Muscle layer of duodenum (tissue), 2 donors: ENCODE measurements at regions not wholly inside any gene's neighbourhood (a gene's known extent, or its start where the extent isn't known, plus 50 kb on each side); places are given as distances from the start of the nearest gene placed in this dataset.
"Not testable (repeated sequence)": the region's sequence is repeated elsewhere in the genome, so short reads cannot be mapped to it uniquely, and the experiment has no call there.

Experiments
- H3K27ac ChIP-seq: one replicate; pipeline ENCODE4 v1.7.0; 2013; ENCODE audit warnings: mild to moderate bottlenecking, low read length
- H3K27me3 ChIP-seq: one replicate; pipeline ENCODE4 v1.7.0; 2013; ENCODE audit warnings: low read depth, mild to moderate bottlenecking, control low read depth, low read length
- H3K36me3 ChIP-seq, 2 donors: one replicate each; pipeline ENCODE4 v1.7.0; 2013; ENCODE audit warnings: low read length in 2 of 2, control low read depth in 1 of 2, mild to moderate bottlenecking in 1 of 2; ENCODE audit not compliant: insufficient read depth in 2 of 2, control insufficient read depth in 1 of 2
- H3K4me1 ChIP-seq, 2 donors: one replicate each; pipeline ENCODE4 v1.7.0; 2013; ENCODE audit warnings: low read length in 2 of 2, mild to moderate bottlenecking in 2 of 2, control low read depth in 1 of 2, moderate library complexity in 1 of 2; ENCODE audit not compliant: insufficient read depth in 2 of 2, control insufficient read depth in 1 of 2
- H3K4me3 ChIP-seq, 2 donors: one replicate each; pipeline ENCODE4 v1.7.0; 2013; ENCODE audit warnings: low read length in 2 of 2, low read depth in 1 of 2, mild to moderate bottlenecking in 1 of 2
- H3K9me3 ChIP-seq, 2 donors: one replicate each; pipeline ENCODE4 v1.7.0; 2013; ENCODE audit warnings: low read length in 2 of 2, control low read depth in 1 of 2, mild to moderate bottlenecking in 1 of 2; ENCODE audit not compliant: control insufficient read depth in 1 of 2
- donor health status: healthy.

DNA sequence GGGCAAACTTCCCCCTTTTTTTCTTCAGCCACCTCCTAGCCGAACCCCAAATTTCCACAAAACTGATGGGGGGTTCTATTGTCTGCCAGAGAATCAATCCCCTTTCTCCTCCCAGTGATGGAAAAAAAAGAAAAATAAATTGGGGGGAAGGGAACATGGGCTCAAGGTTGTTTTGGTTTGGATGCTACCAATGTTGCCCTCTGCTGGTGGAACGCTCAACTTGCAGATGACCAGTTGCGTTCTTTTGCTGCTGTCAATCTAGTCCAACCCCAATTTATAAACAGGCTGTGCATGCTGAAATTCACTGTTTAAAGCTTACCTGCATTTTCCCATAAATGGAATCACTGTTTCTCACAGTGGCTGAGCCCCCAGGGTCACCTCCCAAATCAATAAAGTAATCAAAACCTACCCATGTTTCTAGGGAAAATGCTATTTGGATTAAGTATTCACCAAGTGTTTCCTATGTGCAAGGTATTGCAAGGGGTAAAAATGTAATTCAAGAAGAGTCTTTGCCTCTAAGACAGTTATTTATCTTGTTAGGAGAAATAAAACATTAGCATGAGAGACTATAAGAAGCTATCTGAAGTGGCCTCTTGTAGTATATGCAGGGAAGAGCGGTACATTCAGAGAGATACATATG lies 116.7 kb upstream of the TMEM164 start:
- Histone ChIP-seq H3K9me3 (no peaks in the 10 kb centered on the region), H3K4me3 (no peak overlapping the region), H3K36me3 (no peaks in the 10 kb centered on the region), H3K4me1 (no peaks in the 10 kb centered on the region), H3K27me3 (no peaks in the 10 kb centered on the region), H3K27ac (no peak overlapping the region)

DNA sequence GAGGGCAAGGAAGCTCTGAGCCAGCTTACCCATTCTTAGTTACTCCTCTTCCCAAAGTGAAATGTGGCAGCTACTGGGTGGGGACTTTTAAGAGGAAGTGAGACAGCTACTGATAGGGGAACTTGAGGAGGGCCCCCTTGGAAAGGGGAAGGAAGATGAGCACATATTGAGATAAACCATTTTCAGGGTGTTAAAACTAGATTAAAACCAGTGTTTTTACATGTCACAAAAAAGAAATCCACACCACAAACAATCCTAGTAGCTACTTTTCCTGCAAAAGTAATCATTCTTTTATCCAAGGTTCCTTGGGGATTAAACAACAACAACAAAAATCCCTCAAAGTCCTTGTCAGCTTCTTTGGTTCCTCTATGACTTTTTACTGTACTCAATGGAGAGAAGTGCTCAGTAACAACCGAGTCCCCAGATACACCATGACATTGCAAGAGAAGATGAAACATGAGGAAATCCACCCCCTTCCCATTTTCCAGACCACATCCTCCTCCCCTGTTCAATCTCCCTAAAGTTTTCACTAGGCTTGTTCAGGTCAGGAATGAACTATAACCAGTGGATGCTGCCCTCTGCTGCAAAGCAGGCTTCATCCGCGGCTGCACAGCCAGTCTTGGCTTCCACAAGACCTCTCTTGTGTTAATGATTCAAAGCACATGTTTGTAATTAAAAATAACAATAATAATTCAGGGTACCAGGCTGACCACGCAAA lies 113.5 kb upstream of the TMEM164 start:
- Histone ChIP-seq H3K4me3 (no peak overlapping the region), H3K27me3 (no peaks in the 10 kb centered on the region), H3K27ac (peak overlapping the region; percentile 8)

DNA sequence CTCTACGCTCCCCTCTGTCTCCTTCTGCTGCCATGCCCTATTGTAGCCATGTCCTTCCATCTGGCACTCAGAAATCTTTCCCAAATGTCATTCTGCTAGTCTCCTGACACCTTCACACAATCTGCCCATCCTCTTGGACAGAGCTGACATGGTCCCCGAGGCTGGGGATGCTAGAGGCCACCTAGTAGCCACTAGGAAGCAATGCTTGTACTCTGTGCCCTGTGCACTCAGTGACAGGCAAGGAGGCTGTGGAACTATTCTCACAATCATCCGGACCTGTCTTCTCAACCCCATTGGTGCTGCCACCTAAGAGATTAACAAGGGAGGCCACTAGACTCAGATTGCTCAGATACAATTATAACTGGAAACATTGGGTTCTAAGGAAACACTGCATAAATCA lies 112.6 kb upstream of the TMEM164 start:
- Histone ChIP-seq H3K27ac (no peak overlapping the region), H3K9me3 (no peaks in the 10 kb centered on the region), H3K4me3 (no peak overlapping the region), H3K27me3 (no peaks in the 10 kb centered on the region), H3K36me3 (no peaks in the 10 kb centered on the region), H3K4me1 (no peaks in the 10 kb centered on the region)

More for the DNA sequence above, 113.5 kb upstream of the TMEM164 start:
- Histone ChIP-seq H3K4me1 (no peaks in the 10 kb centered on the region), H3K36me3 (no peaks in the 10 kb centered on the region), H3K9me3 (no peaks in the 10 kb centered on the region)

DNA sequence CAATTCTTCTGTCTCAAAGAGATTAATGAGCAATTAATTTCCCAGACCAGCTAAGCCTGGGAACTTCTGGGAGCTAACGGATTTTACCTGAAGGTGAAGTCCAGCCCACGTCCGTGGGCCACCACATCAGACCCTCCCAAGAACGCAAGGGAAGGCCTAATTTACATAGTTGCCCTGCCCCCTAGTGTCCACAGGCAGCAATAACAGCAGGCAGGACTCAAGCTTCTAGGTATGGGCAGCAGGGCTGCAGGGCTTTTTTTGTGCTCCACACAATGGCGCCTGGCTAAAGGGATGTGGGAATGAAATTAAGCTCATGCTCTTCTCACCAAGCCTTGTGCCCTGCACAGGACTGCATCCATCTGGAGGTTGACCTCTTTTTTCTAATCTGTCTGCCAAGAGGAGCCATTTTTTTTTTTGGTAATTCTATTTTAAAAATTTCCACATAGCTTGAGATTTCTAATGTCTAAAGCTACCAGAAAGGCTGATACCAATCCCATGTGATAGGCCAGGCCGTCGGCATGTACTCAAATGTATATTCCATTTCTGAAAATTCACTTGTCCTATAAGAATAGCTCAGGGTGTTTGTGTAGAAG lies 111.9 kb upstream of the TMEM164 start:
- H3K4me3 ChIP-seq: no peak overlapping the region
- H3K36me3 ChIP-seq: no peaks in the 10 kb centered on the region
- H3K4me1 ChIP-seq: no peaks in the 10 kb centered on the region
- H3K27me3 ChIP-seq: no peaks in the 10 kb centered on the region
- no peak overlapping the region for H3K27ac ChIP-seq
- no peaks in the 10 kb centered on the region for H3K9me3 ChIP-seq

DNA sequence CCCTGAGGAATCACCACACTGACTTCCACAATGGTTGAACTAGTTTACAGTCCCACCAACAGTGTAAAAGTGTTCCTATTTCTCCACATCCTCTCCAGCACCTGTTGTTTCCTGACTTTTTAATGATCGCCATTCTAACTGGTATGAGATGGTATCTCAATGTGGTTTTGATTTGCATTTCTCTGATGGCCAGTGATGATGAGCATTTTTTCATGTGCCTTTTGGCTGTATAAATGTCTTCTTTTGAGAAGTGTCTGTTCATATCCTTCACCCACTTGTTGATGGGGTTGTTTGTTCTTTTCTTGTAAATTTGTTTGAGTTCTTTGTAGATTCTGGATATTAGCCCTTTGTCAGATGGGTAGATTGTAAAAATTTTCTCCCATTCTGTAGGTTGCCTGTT lies 106.9 kb upstream of the TMEM164 start:
- H3K4me3 ChIP-seq, H3K4me1 ChIP-seq, H3K27ac ChIP-seq, H3K27me3 ChIP-seq, H3K9me3 ChIP-seq, H3K36me3 ChIP-seq: not testable (repeated sequence)

DNA sequence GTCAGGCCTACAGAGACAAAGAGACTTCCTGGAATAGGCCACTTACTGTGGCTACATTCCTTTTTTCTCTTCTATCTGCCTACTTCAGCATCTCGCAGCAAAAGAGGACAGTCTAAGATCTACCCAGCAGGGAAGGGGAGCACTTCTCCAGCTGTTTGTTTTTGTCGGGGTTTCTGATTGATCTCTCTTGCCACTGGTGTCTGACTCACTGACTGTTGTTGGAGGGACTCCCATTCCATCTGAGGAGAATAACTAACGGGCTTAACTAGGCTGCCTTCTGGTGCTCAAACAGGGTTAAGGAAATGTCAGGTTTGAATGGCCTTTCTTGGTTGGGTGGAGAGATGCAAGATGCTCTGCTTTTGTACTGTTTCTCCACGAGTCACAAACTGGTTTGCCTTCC lies 100.2 kb upstream of the TMEM164 start:
- no peak overlapping the region for H3K4me3 ChIP-seq
- H3K27me3 ChIP-seq: no peaks in the 10 kb centered on the region
- H3K9me3 ChIP-seq: no peaks in the 10 kb centered on the region
- no peak overlapping the region for H3K27ac ChIP-seq
- no peaks in the 10 kb centered on the region for H3K36me3 ChIP-seq
- H3K4me1 ChIP-seq: no peaks in the 10 kb centered on the region

DNA sequence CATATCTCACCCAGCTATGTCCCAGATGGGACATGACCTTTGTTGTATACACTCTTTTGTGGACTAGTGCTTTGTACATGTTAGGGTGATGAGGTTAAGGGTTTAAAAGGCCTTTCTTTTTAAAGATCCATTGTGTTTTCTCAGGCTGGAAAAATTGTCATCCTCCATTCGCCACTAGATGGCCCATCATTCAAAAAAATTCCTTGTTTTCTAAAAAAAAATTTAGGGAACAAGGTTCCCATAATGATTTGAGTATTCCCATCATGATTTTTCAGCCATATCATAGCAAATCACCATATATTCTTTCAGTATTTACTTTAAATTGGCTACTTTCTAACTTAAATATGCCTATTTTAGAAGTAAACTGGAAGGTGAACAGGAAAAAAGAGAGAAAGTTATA lies 91.9 kb upstream of the TMEM164 start:
- Histone ChIP-seq H3K36me3 (no peaks in the 10 kb centered on the region), H3K4me1 (no peaks in the 10 kb centered on the region), H3K4me3 (no peak overlapping the region), H3K27me3 (no peaks in the 10 kb centered on the region), H3K27ac (no peak overlapping the region), H3K9me3 (no peaks in the 10 kb centered on the region)

DNA sequence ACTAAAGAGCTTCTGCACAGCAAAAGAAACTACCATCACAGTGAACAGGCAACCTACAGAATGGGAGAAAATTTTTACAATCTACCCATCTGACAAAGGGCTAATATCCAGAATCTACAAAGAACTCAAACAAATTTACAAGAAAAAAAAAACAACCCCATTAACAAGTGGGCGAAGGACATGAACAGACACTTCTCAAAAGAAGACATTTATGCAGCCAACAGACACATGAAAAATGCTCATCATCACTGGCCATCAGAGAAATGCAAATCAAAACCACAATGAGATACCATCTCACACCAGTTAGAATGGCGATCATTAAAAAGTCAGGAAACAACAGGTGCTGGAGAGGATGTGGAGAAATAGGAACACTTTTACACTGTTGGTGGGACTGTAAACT lies 89.9 kb upstream of the TMEM164 start:
- not testable (repeated sequence) for H3K27me3 ChIP-seq, H3K4me1 ChIP-seq, H3K9me3 ChIP-seq

DNA sequence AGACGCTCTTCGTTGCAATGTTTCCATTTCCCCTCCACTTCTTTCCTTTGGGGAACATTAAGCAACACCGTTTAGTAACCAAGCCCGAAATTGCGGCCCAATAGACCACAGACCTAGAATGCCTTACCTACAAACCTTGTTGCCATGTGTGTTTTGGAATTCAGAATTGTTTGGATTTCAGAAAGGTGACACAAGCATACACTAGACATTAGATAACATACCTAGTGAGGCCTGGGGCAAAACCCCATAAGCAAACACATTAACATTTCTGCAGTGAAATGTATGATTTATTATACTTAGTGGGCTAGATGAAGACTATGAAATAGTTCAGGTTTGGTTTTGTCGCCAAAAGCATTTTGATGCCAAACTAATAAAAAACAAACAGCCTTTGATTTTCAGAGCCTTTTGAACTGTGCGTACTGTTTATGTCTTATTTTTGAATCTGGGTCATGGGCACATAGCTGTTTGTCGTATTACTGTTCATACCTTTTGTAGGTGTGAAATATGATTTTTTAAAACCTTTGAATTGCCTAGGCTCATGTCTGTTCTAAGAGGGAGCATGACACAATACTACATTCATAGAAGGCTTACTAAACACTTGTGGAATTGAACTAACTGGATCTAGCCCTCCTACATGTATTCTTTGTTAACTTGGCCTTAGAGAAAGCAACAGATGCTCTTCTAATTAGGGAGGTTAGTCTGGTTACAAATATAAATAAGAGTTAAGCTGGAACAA lies 88.6 kb upstream of the TMEM164 start:
- no peak overlapping the region for H3K4me3 ChIP-seq
- H3K27ac ChIP-seq: no peak overlapping the region
- H3K36me3 ChIP-seq: no peaks in the 10 kb centered on the region
- no peaks in the 10 kb centered on the region for H3K27me3 ChIP-seq
- no peaks in the 10 kb centered on the region for H3K9me3 ChIP-seq
- no peaks in the 10 kb centered on the region for H3K4me1 ChIP-seq

More for the DNA sequence above, 89.9 kb upstream of the TMEM164 start:
- not testable (repeated sequence) for H3K4me3 ChIP-seq, H3K36me3 ChIP-seq, H3K27ac ChIP-seq

DNA sequence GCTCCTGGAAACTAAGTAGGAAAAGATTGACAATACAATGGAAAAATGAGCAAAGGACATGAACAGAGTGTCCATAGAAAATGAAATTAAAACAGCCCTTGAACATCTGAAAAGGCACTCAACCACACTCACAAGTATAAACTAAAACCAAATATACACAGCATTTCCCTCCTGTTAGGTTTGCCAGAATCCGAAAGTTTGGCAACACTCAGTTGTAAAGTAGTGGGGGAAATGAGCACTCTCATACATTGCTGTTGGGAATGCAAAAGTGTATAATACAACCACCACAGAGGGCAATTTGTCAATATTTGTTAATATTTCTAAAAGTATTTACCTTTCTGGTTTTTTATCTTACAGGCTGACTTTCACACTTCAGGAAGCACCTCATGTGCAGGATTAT lies 84.2 kb upstream of the TMEM164 start:
- H3K9me3 ChIP-seq: no peaks in the 10 kb centered on the region
- H3K27me3 ChIP-seq: no peaks in the 10 kb centered on the region
- no peaks in the 10 kb centered on the region for H3K36me3 ChIP-seq
- H3K4me1 ChIP-seq: no peaks in the 10 kb centered on the region
- H3K27ac ChIP-seq: no peak overlapping the region
- H3K4me3 ChIP-seq: no peak overlapping the region

DNA sequence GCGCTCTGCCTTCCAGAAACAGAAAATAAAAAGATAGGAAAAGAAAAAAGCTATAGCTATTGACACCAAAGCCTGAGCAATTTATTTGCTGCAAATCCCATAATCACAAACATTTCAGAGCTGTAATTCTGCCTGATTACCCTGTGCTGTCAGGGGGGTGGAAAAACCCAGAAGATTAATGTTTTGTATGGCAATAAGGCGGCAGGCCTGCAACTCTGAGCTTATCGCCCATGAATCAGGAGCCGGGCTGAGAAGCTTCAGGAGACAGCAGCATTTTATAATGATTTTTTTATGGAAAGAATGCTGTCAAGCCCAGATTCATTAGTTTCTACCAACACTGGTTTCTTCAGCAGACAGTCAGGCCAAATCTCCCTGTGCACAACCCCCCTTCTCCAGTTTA lies 82.6 kb upstream of the TMEM164 start:
- H3K27ac ChIP-seq: no peak overlapping the region
- no peaks in the 10 kb centered on the region for H3K4me1 ChIP-seq
- H3K27me3 ChIP-seq: no peaks in the 10 kb centered on the region
- no peak overlapping the region for H3K4me3 ChIP-seq
- H3K9me3 ChIP-seq: no peaks in the 10 kb centered on the region
- H3K36me3 ChIP-seq: no peaks in the 10 kb centered on the region
